ENCODE measurements at regions not wholly inside any gene's neighbourhood (a gene's known extent, or its start where the extent isn't known, plus 50 kb on each side); places are given as distances from the start of the nearest gene placed in this dataset.

- Histone ChIP-seq H3K27ac (ENCODE audit: low read depth, low read length) (no peak overlapping the region), H3K4me3 (ENCODE audit: low read depth, low read length) (no peak overlapping the region), H3K9me3 (ENCODE audit: control insufficient read depth, insufficient read depth, low read length) (no peaks in the 10 kb centered on the region), H3K27me3 (ENCODE audit: control insufficient read depth, insufficient read depth, low read length) (no peaks in the 10 kb centered on the region)
- ChIA-PET CTCF (interaction anchor here (0.6 kb wide), 1 partner anchor 145 kb away, joined by 3 read pairs; no protein-coding TSS in a partner anchor), POLR2A (no interaction called here)
- no peak for TF ChIP-seq CTCF (IDR thresholded peaks at IDR 0.05; ENCODE audit: low read depth, low read length)
- no peak for DNase-seq (ENCODE audit: low read depth, low spot score)
Measured at GRCh38 chr16:80117556-80118130, 423.1 kb upstream of the DYNLRB2 start.

DNA sequence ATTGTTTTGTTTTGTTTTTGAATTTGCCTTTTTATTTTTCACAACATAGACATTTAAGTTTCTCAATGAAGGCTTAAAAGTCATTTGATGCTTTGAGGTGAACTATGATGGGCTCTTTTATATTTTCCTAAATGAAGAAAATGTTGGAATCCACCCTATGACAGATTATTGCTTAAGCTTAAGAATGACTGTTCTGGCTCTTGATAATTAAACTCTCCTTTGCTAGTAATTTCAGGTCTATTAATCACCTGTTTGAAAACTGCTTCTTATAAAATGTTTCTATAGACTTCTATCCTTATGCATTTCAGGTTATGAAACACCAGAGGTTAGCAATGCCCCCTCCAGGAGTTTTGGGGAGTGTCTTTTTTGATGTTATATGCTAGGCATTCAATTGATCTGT lies 424.1 kb upstream of the DYNLRB2 start:
- no peak for TF ChIP-seq CTCF (IDR thresholded peaks at IDR 0.05; ENCODE audit: low read depth, low read length)
- Histone ChIP-seq H3K9me3 (ENCODE audit: control insufficient read depth, insufficient read depth, low read length) (no peaks in the 10 kb centered on the region), H3K4me3 (ENCODE audit: low read depth, low read length) (no peak overlapping the region), H3K27ac (ENCODE audit: low read depth, low read length) (no peak overlapping the region), H3K27me3 (ENCODE audit: control insufficient read depth, insufficient read depth, low read length) (no peaks in the 10 kb centered on the region)
- POLR2A ChIA-PET = no interaction called here
- DNase-seq (ENCODE audit: low read depth, low spot score) = no peak
- CTCF ChIA-PET = no interaction called here

DNA sequence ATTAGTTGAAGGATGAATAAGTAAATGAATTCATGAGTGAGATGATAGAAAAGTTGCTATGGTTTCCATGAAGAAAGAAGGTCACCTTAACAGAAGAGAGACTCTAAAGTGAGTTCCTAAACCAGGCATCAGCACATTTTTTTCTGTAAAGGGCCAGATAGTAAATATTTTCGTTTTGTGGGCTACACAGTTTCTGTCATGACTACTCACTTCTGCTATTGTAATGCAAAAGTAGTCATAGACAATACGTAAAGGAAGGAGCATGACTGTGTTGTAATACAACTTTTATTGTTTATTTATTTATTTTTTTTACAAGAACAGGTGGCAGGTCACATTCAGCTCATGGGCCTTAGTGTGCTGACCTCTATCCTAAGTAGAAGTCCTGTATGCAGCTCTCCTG lies 426.1 kb upstream of the DYNLRB2 start:
- H3K27me3 ChIP-seq (ENCODE audit: control insufficient read depth, insufficient read depth, low read length) = no peaks in the 10 kb centered on the region
- no peak for TF ChIP-seq CTCF (IDR thresholded peaks at IDR 0.05; ENCODE audit: low read depth, low read length)
- ChIA-PET CTCF (no interaction called here), POLR2A (no interaction called here)
- DNase-seq (ENCODE audit: low read depth, low spot score) = no peak
- H3K9me3 ChIP-seq (ENCODE audit: control insufficient read depth, insufficient read depth, low read length) = no peaks in the 10 kb centered on the region
- H3K27ac ChIP-seq (ENCODE audit: low read depth, low read length) = no peak overlapping the region
- no peak overlapping the region for H3K4me3 ChIP-seq (ENCODE audit: low read depth, low read length)

GRCh38 chr16:80113873-80114574 lies 426.8 kb upstream of the DYNLRB2 start:
- ChIA-PET CTCF (no interaction called here), POLR2A (no interaction called here)
- no peak for TF ChIP-seq CTCF (IDR thresholded peaks at IDR 0.05; ENCODE audit: low read depth, low read length)
- Histone ChIP-seq H3K9me3 (ENCODE audit: control insufficient read depth, insufficient read depth, low read length) (no peaks in the 10 kb centered on the region), H3K27ac (ENCODE audit: low read depth, low read length) (no peak overlapping the region), H3K4me3 (ENCODE audit: low read depth, low read length) (no peak overlapping the region), H3K27me3 (ENCODE audit: control insufficient read depth, insufficient read depth, low read length) (no peaks in the 10 kb centered on the region)
- DNase-seq (ENCODE audit: low read depth, low spot score) = no peak

DNA sequence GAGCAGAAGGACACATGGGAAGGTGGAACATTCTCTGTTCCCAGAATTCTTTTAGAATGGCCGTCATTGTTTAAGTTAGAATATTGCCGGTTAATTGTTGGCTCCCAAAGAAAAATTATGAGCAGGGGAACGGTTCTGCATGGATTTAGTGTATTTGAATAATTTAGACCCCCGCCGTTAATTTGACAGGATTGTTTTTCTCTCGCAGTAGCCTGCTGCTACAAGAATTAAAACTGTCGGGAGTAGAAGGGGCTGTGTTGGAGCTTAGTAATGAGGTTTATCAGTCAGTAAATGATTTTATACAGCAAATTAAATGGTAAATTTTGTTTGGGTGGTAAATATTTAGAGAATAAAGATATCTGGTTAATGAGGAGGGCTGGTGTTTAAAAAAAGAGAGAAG lies 431.2 kb upstream of the DYNLRB2 start:
- no peaks in the 10 kb centered on the region for H3K9me3 ChIP-seq (ENCODE audit: control insufficient read depth, insufficient read depth, low read length)
- ChIA-PET CTCF (no interaction called here), POLR2A (no interaction called here)
- DNase-seq (ENCODE audit: low read depth, low spot score) = no peak
- H3K27me3 ChIP-seq (ENCODE audit: control insufficient read depth, insufficient read depth, low read length) = no peaks in the 10 kb centered on the region
- H3K27ac ChIP-seq (ENCODE audit: low read depth, low read length) = no peak overlapping the region
- no peak overlapping the region for H3K4me3 ChIP-seq (ENCODE audit: low read depth, low read length)
- TF ChIP-seq CTCF (IDR thresholded peaks at IDR 0.05; ENCODE audit: low read depth, low read length) = no peak
